ENCODE measurements at regions not wholly inside any gene's neighbourhood (a gene's known extent, or its start where the extent isn't known, plus 50 kb on each side); places are given as distances from the start of the nearest gene placed in this dataset.

DNA sequence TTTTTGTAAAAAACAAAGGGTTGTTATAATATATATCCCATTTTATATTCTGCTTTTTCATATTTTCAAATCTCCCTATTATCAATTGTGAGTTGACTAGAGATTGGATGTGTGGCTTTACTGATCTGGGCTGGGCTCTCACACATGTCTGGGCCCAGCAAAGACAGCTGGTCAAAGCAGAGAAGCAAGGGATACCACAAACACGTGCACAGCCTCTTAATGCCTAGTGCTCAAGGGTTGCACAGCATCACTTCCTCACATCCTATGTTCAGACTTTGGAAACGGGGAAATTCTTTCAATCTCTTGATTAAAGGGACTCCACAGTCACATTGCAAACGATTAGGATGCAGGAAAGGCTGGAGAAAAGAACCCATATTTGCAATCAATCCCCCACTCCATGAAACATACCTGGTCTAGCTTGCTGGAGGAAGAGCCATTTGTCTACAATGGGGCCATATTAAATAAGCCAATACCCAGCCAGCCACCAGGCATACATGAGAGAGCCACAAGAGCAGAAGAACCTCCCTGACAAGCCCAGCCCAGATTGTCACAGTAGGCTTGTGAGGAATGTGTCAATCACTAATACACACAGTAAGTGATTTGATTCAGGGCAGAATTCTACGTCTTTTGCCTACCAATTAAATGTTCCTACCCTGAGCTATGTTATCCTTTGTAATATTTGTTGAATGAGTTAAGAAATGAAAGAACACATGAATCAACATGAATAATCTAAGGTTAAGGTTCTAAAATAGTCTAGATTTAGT is 431.2 kb downstream of the TNS3 start:
- TF ChIP-seq EZH2 (IDR thresholded peaks at IDR 0.05; ENCODE audit: insufficient read depth, poor library complexity, severe bottlenecking) (no peak), EZH2phosphoT487 (IDR thresholded peaks at IDR 0.05; ENCODE audit: insufficient read depth, low read depth) (no peak)

All from GM23248 (cell line).